ENCODE measurements at regions not wholly inside any gene's neighbourhood (a gene's known extent, or its start where the extent isn't known, plus 50 kb on each side); places are given as distances from the start of the nearest gene placed in this dataset.

DNA sequence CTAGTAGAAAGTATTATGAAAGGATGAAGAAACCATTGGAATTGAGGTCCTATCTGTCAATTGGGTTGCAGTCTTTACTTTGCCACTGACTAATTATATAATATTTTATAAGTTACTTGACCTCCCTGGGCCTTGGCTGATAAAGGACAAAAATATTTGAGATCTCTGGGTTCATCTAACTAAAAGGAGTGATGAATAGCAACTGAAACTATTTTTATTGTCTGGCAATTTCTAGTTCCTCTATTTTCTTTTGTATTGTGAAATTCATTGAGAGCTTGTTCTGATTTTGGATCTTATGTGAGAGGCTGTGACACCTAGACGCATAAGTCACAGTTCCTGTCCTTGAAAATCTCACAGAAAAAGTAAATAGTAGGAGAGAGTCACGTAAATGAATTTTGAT lies 415.7 kb upstream of the ATP2B1 start:
- Histone ChIP-seq H4K20me1 (ENCODE audit: control insufficient read depth, insufficient read depth, low read depth, low read length) (no peaks in the 10 kb centered on the region), H3K4me2 (ENCODE audit: low read length) (0 out of 2 replicates have a peak overlapping the region, but pooled peaks have one; percentile 4), H3K4me3 (ENCODE audit: low read length) (no peak overlapping the region), H3K4me1 (ENCODE audit: control insufficient read depth, low read length) (peaks cover 15% of the 10 kb centered on the region), H3K79me2 (ENCODE audit: control insufficient read depth, low read length) (no peaks in the 10 kb centered on the region), H3F3A (ENCODE audit: control insufficient read depth, insufficient read depth) (no peaks in the 10 kb centered on the region), H3K27me3 (ENCODE audit: control insufficient read depth, low read length) (no peaks in the 10 kb centered on the region), H3K9me3 (ENCODE audit: control insufficient read depth, insufficient read depth, low read length) (peaks cover 20% of the 10 kb centered on the region), H3K27ac (ENCODE audit: low read depth, low read length) (no peak overlapping the region), H3K9me2 (replicated peaks; ENCODE audit: control insufficient read depth, low read length) (no peaks in the 10 kb centered on the region), H3K36me3 (ENCODE audit: control insufficient read depth, low read length) (no peaks in the 10 kb centered on the region)
- TF ChIP-seq, protein P1, sequence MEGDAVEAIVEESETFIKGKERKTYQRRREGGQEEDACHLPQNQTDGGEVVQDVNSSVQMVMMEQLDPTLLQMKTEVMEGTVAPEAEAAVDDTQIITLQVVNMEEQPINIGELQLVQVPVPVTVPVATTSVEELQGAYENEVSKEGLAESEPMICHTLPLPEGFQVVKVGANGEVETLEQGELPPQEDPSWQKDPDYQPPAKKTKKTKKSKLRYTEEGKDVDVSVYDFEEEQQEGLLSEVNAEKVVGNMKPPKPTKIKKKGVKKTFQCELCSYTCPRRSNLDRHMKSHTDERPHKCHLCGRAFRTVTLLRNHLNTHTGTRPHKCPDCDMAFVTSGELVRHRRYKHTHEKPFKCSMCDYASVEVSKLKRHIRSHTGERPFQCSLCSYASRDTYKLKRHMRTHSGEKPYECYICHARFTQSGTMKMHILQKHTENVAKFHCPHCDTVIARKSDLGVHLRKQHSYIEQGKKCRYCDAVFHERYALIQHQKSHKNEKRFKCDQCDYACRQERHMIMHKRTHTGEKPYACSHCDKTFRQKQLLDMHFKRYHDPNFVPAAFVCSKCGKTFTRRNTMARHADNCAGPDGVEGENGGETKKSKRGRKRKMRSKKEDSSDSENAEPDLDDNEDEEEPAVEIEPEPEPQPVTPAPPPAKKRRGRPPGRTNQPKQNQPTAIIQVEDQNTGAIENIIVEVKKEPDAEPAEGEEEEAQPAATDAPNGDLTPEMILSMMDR (IDR thresholded peaks at IDR 0.05; ENCODE audit: low read depth, low read length, poor library complexity, severe bottlenecking), result no peak
- no peak for TF ChIP-seq EZH2phosphoT487 (IDR thresholded peaks at IDR 0.05; ENCODE audit: borderline replicate concordance, low read length)

DNA sequence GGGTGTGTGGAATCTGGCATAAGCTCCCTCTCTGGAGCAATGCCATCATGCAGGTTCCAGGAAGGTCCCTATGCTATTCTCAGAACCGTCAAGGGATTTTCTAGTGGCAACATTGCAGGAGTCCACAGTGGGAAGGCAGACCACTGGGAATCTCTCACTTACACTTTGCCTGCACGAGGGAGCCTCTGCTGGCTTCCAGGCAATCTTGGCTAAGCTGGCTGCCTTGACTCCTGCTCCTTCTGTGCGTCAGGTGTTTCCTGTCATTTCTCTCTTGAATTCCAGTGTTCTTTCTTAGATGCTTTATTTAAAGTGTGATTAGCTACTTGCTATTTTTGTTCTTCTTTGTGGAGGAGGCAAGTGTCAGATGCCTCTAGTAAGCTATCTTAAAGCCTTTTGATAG lies 414.0 kb upstream of the ATP2B1 start:
- no peak overlapping the region for H3K4me3 ChIP-seq (ENCODE audit: low read length)
- H3K9me2 ChIP-seq (replicated peaks; ENCODE audit: control insufficient read depth, low read length), result no peaks in the 10 kb centered on the region
- H3K27ac ChIP-seq (ENCODE audit: low read depth, low read length), result no peak overlapping the region
- no peak overlapping the region for H3K4me2 ChIP-seq (ENCODE audit: low read length)
- no peaks in the 10 kb centered on the region for H4K20me1 ChIP-seq (ENCODE audit: control insufficient read depth, insufficient read depth, low read depth, low read length)
- no peak for TF ChIP-seq EZH2phosphoT487 (IDR thresholded peaks at IDR 0.05; ENCODE audit: borderline replicate concordance, low read length)
- TF ChIP-seq, protein P1 (IDR thresholded peaks at IDR 0.05; ENCODE audit: low read depth, low read length, poor library complexity, severe bottlenecking), result no peak
- no peaks in the 10 kb centered on the region for H3K36me3 ChIP-seq (ENCODE audit: control insufficient read depth, low read length)
- H3K79me2 ChIP-seq (ENCODE audit: control insufficient read depth, low read length), result no peaks in the 10 kb centered on the region
- H3K9me3 ChIP-seq (ENCODE audit: control insufficient read depth, insufficient read depth, low read length), result peaks cover 30% of the 10 kb centered on the region
- no peaks in the 10 kb centered on the region for H3K27me3 ChIP-seq (ENCODE audit: control insufficient read depth, low read length)
- H3K4me1 ChIP-seq (ENCODE audit: control insufficient read depth, low read length), result peaks cover 21% of the 10 kb centered on the region
- H3F3A ChIP-seq (ENCODE audit: control insufficient read depth, insufficient read depth), result no peaks in the 10 kb centered on the region

DNA sequence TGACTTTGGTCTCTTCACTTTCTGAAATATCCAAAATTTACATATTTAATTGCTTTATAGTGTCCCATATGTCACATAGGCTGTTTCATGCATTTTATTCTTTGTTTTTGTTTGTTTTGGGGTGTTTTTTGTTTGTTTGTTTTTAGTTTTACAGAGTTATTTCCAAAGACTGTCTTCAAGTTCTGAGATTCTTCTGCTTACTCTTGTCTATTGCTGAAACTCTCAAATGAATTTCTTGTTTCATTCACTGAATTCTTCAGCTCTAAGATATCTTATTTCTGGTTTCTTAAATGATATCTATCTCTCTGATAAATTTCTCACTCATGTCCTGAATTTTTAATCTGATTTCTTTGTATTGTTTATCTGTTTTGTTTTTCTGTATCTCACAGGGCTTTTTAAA lies 412.0 kb upstream of the ATP2B1 start:
- H3K9me3 ChIP-seq (ENCODE audit: control insufficient read depth, insufficient read depth, low read length), result peaks cover 37% of the 10 kb centered on the region
- TF ChIP-seq EZH2phosphoT487 (IDR thresholded peaks at IDR 0.05; ENCODE audit: borderline replicate concordance, low read length), result no peak
- TF ChIP-seq, protein P1 (IDR thresholded peaks at IDR 0.05; ENCODE audit: low read depth, low read length, poor library complexity, severe bottlenecking), result no peak
- H3K4me3 ChIP-seq (ENCODE audit: low read length), result no peak overlapping the region
- no peaks in the 10 kb centered on the region for H3K79me2 ChIP-seq (ENCODE audit: control insufficient read depth, low read length)
- H3K9me2 ChIP-seq (replicated peaks; ENCODE audit: control insufficient read depth, low read length), result no peaks in the 10 kb centered on the region
- no peaks in the 10 kb centered on the region for H4K20me1 ChIP-seq (ENCODE audit: control insufficient read depth, insufficient read depth, low read depth, low read length)
- peaks cover 24% of the 10 kb centered on the region for H3K4me1 ChIP-seq (ENCODE audit: control insufficient read depth, low read length)
- no peaks in the 10 kb centered on the region for H3F3A ChIP-seq (ENCODE audit: control insufficient read depth, insufficient read depth)
- no peaks in the 10 kb centered on the region for H3K36me3 ChIP-seq (ENCODE audit: control insufficient read depth, low read length)
- H3K27me3 ChIP-seq (ENCODE audit: control insufficient read depth, low read length), result no peaks in the 10 kb centered on the region
- H3K27ac ChIP-seq (ENCODE audit: low read depth, low read length), result no peak overlapping the region
- H3K4me2 ChIP-seq (ENCODE audit: low read length), result no peak overlapping the region
